GM18907 (cell line): ENCODE measurements at regions not wholly inside any gene's neighbourhood (a gene's known extent, or its start where the extent isn't known, plus 50 kb on each side); places are given as distances from the start of the nearest gene placed in this dataset.
A peak's percentile ranks its signal among the peaks of the same experiment; 100 is the strongest.

ENCODE experiments used
- ATAC-seq: cut with Tn5 transposase; IDR thresholded peaks from one replicate; pipeline ENCODE4 v1.9.1; 2021; ENCODE audit warnings: mild to moderate bottlenecking, moderate library complexity; ENCODE audit not compliant: unreplicated experiment

- ATAC-seq, result no peak
Measured at GRCh38 chr10:44326474-44327030, 58.3 kb downstream of the CXCL12 start.

GRCh38 chr10:44325596-44326307, 59.1 kb downstream of the CXCL12 start:
- no peak for ATAC-seq

- ATAC-seq, result no peak
Measured at GRCh38 chr10:44325157-44325556, 59.7 kb downstream of the CXCL12 start.

GRCh38 chr10:44323838-44324237, 61.1 kb downstream of the CXCL12 start:
- no peak for ATAC-seq

- no peak for ATAC-seq
Measured at GRCh38 chr10:44322137-44322536, 62.8 kb downstream of the CXCL12 start.

GRCh38 chr10:44320756-44321155, 64.1 kb downstream of the CXCL12 start:
- ATAC-seq, result no peak

GRCh38 chr10:44317856-44318255, 67.0 kb downstream of the CXCL12 start:
- no peak for ATAC-seq

GRCh38 chr10:44316922-44317215, 68.0 kb downstream of the CXCL12 start:
- ATAC-seq, result no peak

GRCh38 chr10:44316187-44316921, 68.5 kb downstream of the CXCL12 start:
- ATAC-seq, result no peak

- no peak for ATAC-seq
Measured at GRCh38 chr10:44314802-44315460, 70.0 kb downstream of the CXCL12 start.

- no peak for ATAC-seq
Measured at GRCh38 chr10:44313761-44314165, 71.1 kb downstream of the CXCL12 start.

- no peak for ATAC-seq
Measured at GRCh38 chr10:44312401-44312800, 72.5 kb downstream of the CXCL12 start.

GRCh38 chr10:44311563-44312051, 73.3 kb downstream of the CXCL12 start:
- no peak for ATAC-seq

- peak; percentile 83 for ATAC-seq
Measured at GRCh38 chr10:44310762-44311562, 73.9 kb downstream of the CXCL12 start.

- no peak for ATAC-seq
Measured at GRCh38 chr10:44309939-44310761, 74.7 kb downstream of the CXCL12 start.

GRCh38 chr10:44309361-44309760, 75.5 kb downstream of the CXCL12 start:
- no peak for ATAC-seq

- no peak for ATAC-seq
Measured at GRCh38 chr10:44308935-44309334, 76.0 kb downstream of the CXCL12 start.

GRCh38 chr10:44307691-44308090, 77.2 kb downstream of the CXCL12 start:
- ATAC-seq, result no peak

GRCh38 chr10:44306762-44307161, 78.1 kb downstream of the CXCL12 start:
- ATAC-seq, result no peak

GRCh38 chr10:44306147-44306710, 78.7 kb downstream of the CXCL12 start:
- ATAC-seq, result no peak
